ENCODE measurements at regions not wholly inside any gene's neighbourhood (a gene's known extent, or its start where the extent isn't known, plus 50 kb on each side); places are given as distances from the start of the nearest gene placed in this dataset.

GRCh38 chr7:26042237-26042636 is 109.8 kb upstream of the NFE2L3 start:
- H3K4me3 ChIP-seq, result no peak overlapping the region
- no peaks in the 10 kb centered on the region for H4K20me1 ChIP-seq (ENCODE audit: insufficient read depth)
- no peaks in the 10 kb centered on the region for H3K79me2 ChIP-seq (ENCODE audit: low read depth)
- no peaks in the 10 kb centered on the region for H3K9me3 ChIP-seq (ENCODE audit: insufficient read depth, low read depth)
- no peak overlapping the region for H3K27ac ChIP-seq
- no TSS peak for BruUV-seq (replicated peaks)
- POLR2A ChIA-PET (ENCODE audit: unreplicated experiment), result no interaction called here
- H3K4me1 ChIP-seq (replicated peaks; ENCODE audit: insufficient read depth), result no peaks in the 10 kb centered on the region
- DNase-seq, result no peak
- H3K36me3 ChIP-seq (ENCODE audit: low read depth), result no peaks in the 10 kb centered on the region
- H2AFZ ChIP-seq, result no peak overlapping the region
- H3K4me2 ChIP-seq, result no peak overlapping the region
- H3K27me3 ChIP-seq (ENCODE audit: insufficient read depth, low read depth), result peaks cover 22% of the 10 kb centered on the region; the same call in 1 of the 2 replicates
- intact Hi-C loops (cut with micrococcal nuclease; ENCODE audit: unreplicated experiment), result no loop called here
- TF ChIP-seq CTCF (conservative IDR thresholded peaks at IDR 0.05) (no peak), EZH2 (IDR thresholded peaks at IDR 0.05; ENCODE audit: low read depth) (no peak)
- no peaks in the 10 kb centered on the region for H3F3A ChIP-seq (ENCODE audit: insufficient read depth, low read depth)
- H3K9me2 ChIP-seq (ENCODE audit: insufficient read depth), result no peaks in the 10 kb centered on the region
- CTCF ChIA-PET, result no interaction called here

GRCh38 chr7:26043801-26044200 is 108.2 kb upstream of the NFE2L3 start:
- Histone ChIP-seq H3F3A (ENCODE audit: insufficient read depth, low read depth) (no peaks in the 10 kb centered on the region), H3K9me3 (ENCODE audit: insufficient read depth, low read depth) (no peaks in the 10 kb centered on the region), H2AFZ (no peak overlapping the region), H3K9me2 (ENCODE audit: insufficient read depth) (no peaks in the 10 kb centered on the region), H3K27me3 (ENCODE audit: insufficient read depth, low read depth) (peaks cover 13% of the 10 kb centered on the region; the same call in 1 of the 2 replicates), H3K4me2 (no peak overlapping the region), H3K4me3 (no peak overlapping the region), H3K79me2 (ENCODE audit: low read depth) (no peaks in the 10 kb centered on the region), H4K20me1 (ENCODE audit: insufficient read depth) (no peaks in the 10 kb centered on the region), H3K27ac (no peak overlapping the region), H3K4me1 (replicated peaks; ENCODE audit: insufficient read depth) (no peaks in the 10 kb centered on the region), H3K36me3 (ENCODE audit: low read depth) (no peaks in the 10 kb centered on the region)
- no TSS peak for BruUV-seq (replicated peaks)
- DNase-seq, result no peak
- TF ChIP-seq CTCF (conservative IDR thresholded peaks at IDR 0.05), result no peak
- TF ChIP-seq EZH2 (IDR thresholded peaks at IDR 0.05; ENCODE audit: low read depth), result no peak
- intact Hi-C loops (cut with micrococcal nuclease; ENCODE audit: unreplicated experiment), result no loop called here
- ChIA-PET CTCF (no interaction called here), POLR2A (ENCODE audit: unreplicated experiment) (no interaction called here)

GRCh38 chr7:26044320-26044719 is 107.7 kb upstream of the NFE2L3 start:
- no peak overlapping the region for H3K4me3 ChIP-seq
- no peaks in the 10 kb centered on the region for H3K36me3 ChIP-seq (ENCODE audit: low read depth)
- peaks cover 11% of the 10 kb centered on the region; the same call in 1 of the 2 replicates for H3K27me3 ChIP-seq (ENCODE audit: insufficient read depth, low read depth)
- CTCF ChIA-PET, result no interaction called here
- H3F3A ChIP-seq (ENCODE audit: insufficient read depth, low read depth), result no peaks in the 10 kb centered on the region
- no TSS peak for BruUV-seq (replicated peaks)
- no peak overlapping the region for H3K27ac ChIP-seq
- intact Hi-C loops (cut with micrococcal nuclease; ENCODE audit: unreplicated experiment), result no loop called here
- TF ChIP-seq EZH2 (IDR thresholded peaks at IDR 0.05; ENCODE audit: low read depth) (no peak), CTCF (conservative IDR thresholded peaks at IDR 0.05) (no peak)
- H3K9me3 ChIP-seq (ENCODE audit: insufficient read depth, low read depth), result no peaks in the 10 kb centered on the region
- no peaks in the 10 kb centered on the region for H4K20me1 ChIP-seq (ENCODE audit: insufficient read depth)
- H3K9me2 ChIP-seq (ENCODE audit: insufficient read depth), result no peaks in the 10 kb centered on the region
- no peak overlapping the region for H2AFZ ChIP-seq
- H3K4me2 ChIP-seq, result no peak overlapping the region
- no peaks in the 10 kb centered on the region for H3K4me1 ChIP-seq (replicated peaks; ENCODE audit: insufficient read depth)
- POLR2A ChIA-PET (ENCODE audit: unreplicated experiment), result no interaction called here
- no peak for DNase-seq
- no peaks in the 10 kb centered on the region for H3K79me2 ChIP-seq (ENCODE audit: low read depth)
